Stimulated activated naive CD8-positive, alpha-beta T cell treated with anti-CD3 and anti-CD28 coated beads, Interleukin-15, amount 100 ng/mL, for 72 hours (primary cell): ENCODE measurements at regions not wholly inside any gene's neighbourhood (a gene's known extent, or its start where the extent isn't known, plus 50 kb on each side); places are given as distances from the start of the nearest gene placed in this dataset.
"Not testable (repeated sequence)": the region's sequence is repeated elsewhere in the genome, so short reads cannot be mapped to it uniquely, and the experiment has no call there.

ENCODE experiments used
- ATAC-seq: fragments of 150-1000 bp; cut with Tn5 transposase; 2 replicates; pipeline ENCODE4 v1.10.0; 2021; ENCODE audit warnings: mild to moderate bottlenecking, moderate library complexity
- DNase-seq, 2 donors: peaks; one replicate each; pipeline ENCODE4 v3.0.0; 2021 to 2022
- H3K27ac Mint-ChIP-seq, 2 donors: one replicate each; pipeline ENCODE4 v1.8.0; 2022; ENCODE audit warnings: mild to moderate bottlenecking in 2 of 2, mixed read lengths in 2 of 2, moderate library complexity in 2 of 2
- H3K27me3 Mint-ChIP-seq: one replicate; pipeline ENCODE4 v1.8.0; 2022; ENCODE audit warnings: mixed read lengths
- H3K4me1 Mint-ChIP-seq: one replicate; pipeline ENCODE4 v1.8.0; 2022; ENCODE audit warnings: mild to moderate bottlenecking, mixed read lengths
- H3K4me3 Mint-ChIP-seq, 2 donors: one replicate each; pipeline ENCODE4 v1.8.0; 2022; ENCODE audit warnings: mild to moderate bottlenecking in 2 of 2, mixed read lengths in 2 of 2, moderate library complexity in 1 of 2
- H3K9me3 Mint-ChIP-seq, 2 donors: one replicate each; pipeline ENCODE4 v1.8.0; 2022; ENCODE audit warnings: mixed read lengths in 2 of 2

- ATAC-seq (no peak), DNase-seq (no peak)
- Mint-ChIP-seq H3K9me3 (no peaks in the 10 kb centered on the region), H3K27ac (no peak overlapping the region), H3K27me3 (no peaks in the 10 kb centered on the region), H3K4me1 (no peaks in the 10 kb centered on the region), H3K4me3 (no peak overlapping the region)
Observed at GRCh38 chr4:72665171-72665968, 96.3 kb upstream of the ADAMTS3 start.

- Mint-ChIP-seq H3K9me3 (no peaks in the 10 kb centered on the region), H3K4me1 (no peaks in the 10 kb centered on the region), H3K27ac (no peak overlapping the region), H3K27me3 (no peaks in the 10 kb centered on the region), H3K4me3 (no peak overlapping the region)
- ATAC-seq = no peak
- no peak for DNase-seq
Observed at GRCh38 chr4:72663828-72664227, 94.8 kb upstream of the ADAMTS3 start.

GRCh38 chr4:72661830-72662229 is 92.8 kb upstream of the ADAMTS3 start:
- Mint-ChIP-seq H3K27ac (no peak overlapping the region), H3K9me3 (no peaks in the 10 kb centered on the region), H3K4me1 (no peaks in the 10 kb centered on the region), H3K4me3 (no peak overlapping the region), H3K27me3 (no peaks in the 10 kb centered on the region)
- no peak for DNase-seq
- ATAC-seq = no peak

- Mint-ChIP-seq H3K27me3 (no peaks in the 10 kb centered on the region), H3K27ac (no peak overlapping the region), H3K4me1 (no peaks in the 10 kb centered on the region), H3K9me3 (no peaks in the 10 kb centered on the region), H3K4me3 (no peak overlapping the region)
- ATAC-seq = no peak
- DNase-seq = no peak
Observed at GRCh38 chr4:72641611-72642010, 72.6 kb upstream of the ADAMTS3 start.

- not testable (repeated sequence) for H3K27ac Mint-ChIP-seq, ATAC-seq
Observed at GRCh38 chr4:72636866-72637265, 67.8 kb upstream of the ADAMTS3 start.

GRCh38 chr4:72635931-72636330 is 66.9 kb upstream of the ADAMTS3 start:
- not testable (repeated sequence) for H3K27me3 Mint-ChIP-seq, H3K4me3 Mint-ChIP-seq, DNase-seq, ATAC-seq, H3K27ac Mint-ChIP-seq, H3K4me1 Mint-ChIP-seq, H3K9me3 Mint-ChIP-seq

More at GRCh38 chr4:72636866-72637265, 67.8 kb upstream of the ADAMTS3 start:
- H3K4me3 Mint-ChIP-seq, H3K27me3 Mint-ChIP-seq, H3K9me3 Mint-ChIP-seq, H3K4me1 Mint-ChIP-seq, DNase-seq: not testable (repeated sequence)

- not testable (repeated sequence) for H3K4me3 Mint-ChIP-seq, ATAC-seq, H3K27ac Mint-ChIP-seq, H3K27me3 Mint-ChIP-seq, H3K4me1 Mint-ChIP-seq, DNase-seq, H3K9me3 Mint-ChIP-seq
Observed at GRCh38 chr4:72632253-72632652, 63.2 kb upstream of the ADAMTS3 start.

- H3K9me3 Mint-ChIP-seq = peaks cover 6 to 7% of the 10 kb centered on the region in 2 donors
- H3K4me3 Mint-ChIP-seq = no peak overlapping the region
- no peaks in the 10 kb centered on the region for H3K4me1 Mint-ChIP-seq
- DNase-seq = no peak
- no peak for ATAC-seq
- no peak overlapping the region for H3K27ac Mint-ChIP-seq
- H3K27me3 Mint-ChIP-seq = no peaks in the 10 kb centered on the region
Observed at GRCh38 chr4:72631296-72631695, 62.3 kb upstream of the ADAMTS3 start.

GRCh38 chr4:72629540-72629939 is 60.5 kb upstream of the ADAMTS3 start:
- no peak overlapping the region for H3K4me3 Mint-ChIP-seq
- ATAC-seq (no peak), DNase-seq (no peak)
- H3K27me3 Mint-ChIP-seq = no peaks in the 10 kb centered on the region
- no peaks in the 10 kb centered on the region for H3K4me1 Mint-ChIP-seq
- H3K27ac Mint-ChIP-seq = no peak overlapping the region
- H3K9me3 Mint-ChIP-seq = peaks cover 0 to 7% of the 10 kb centered on the region in 2 donors

GRCh38 chr4:72627723-72628122 is 58.7 kb upstream of the ADAMTS3 start:
- no peak for ATAC-seq
- DNase-seq = no peak
- H3K9me3 Mint-ChIP-seq = peaks cover 0 to 10% of the 10 kb centered on the region in 2 donors
- no peaks in the 10 kb centered on the region for H3K4me1 Mint-ChIP-seq
- no peak overlapping the region for H3K27ac Mint-ChIP-seq
- no peaks in the 10 kb centered on the region for H3K27me3 Mint-ChIP-seq
- H3K4me3 Mint-ChIP-seq = no peak overlapping the region
